ENCODE measurements at regions not wholly inside any gene's neighbourhood (a gene's known extent, or its start where the extent isn't known, plus 50 kb on each side); places are given as distances from the start of the nearest gene placed in this dataset.

GRCh38 chr2:176388861-176389260 is 119.6 kb downstream of the MTX2 start:
- DNase-seq: no peak

- no peak for DNase-seq
Measured at GRCh38 chr2:176390276-176391147, 121.3 kb downstream of the MTX2 start.

- no peak for DNase-seq
Measured at GRCh38 chr2:176391148-176391419, 121.8 kb downstream of the MTX2 start.

- no peak for DNase-seq
Measured at GRCh38 chr2:176392249-176392648, 123.0 kb downstream of the MTX2 start.

GRCh38 chr2:176392744-176393414 is 123.6 kb downstream of the MTX2 start:
- no peak for DNase-seq

GRCh38 chr2:176395273-176395854 is 126.1 kb downstream of the MTX2 start:
- DNase-seq: no peak

GRCh38 chr2:176398243-176399073 is 129.2 kb downstream of the MTX2 start:
- no peak for DNase-seq

- DNase-seq: no peak
Measured at GRCh38 chr2:176399074-176399598, 129.9 kb downstream of the MTX2 start.

GRCh38 chr2:176405477-176405876 is 136.2 kb downstream of the MTX2 start:
- no peak for DNase-seq

GRCh38 chr2:176407706-176408105 is 138.5 kb downstream of the MTX2 start:
- no peak for DNase-seq

GRCh38 chr2:176409671-176410070 is 140.4 kb downstream of the MTX2 start:
- no peak for DNase-seq

- no peak for DNase-seq
Measured at GRCh38 chr2:176412136-176412535, 142.9 kb downstream of the MTX2 start.

GRCh38 chr2:176413786-176414185 is 144.5 kb downstream of the MTX2 start:
- DNase-seq: no peak

- DNase-seq: no peak
Measured at GRCh38 chr2:176414641-176415040, 145.4 kb downstream of the MTX2 start.

- no peak for DNase-seq
Measured at GRCh38 chr2:176415174-176415895, 146.1 kb downstream of the MTX2 start.

- DNase-seq: no peak
Measured at GRCh38 chr2:176415937-176416499, 146.8 kb downstream of the MTX2 start.

GRCh38 chr2:176418768-176419167 is 149.5 kb downstream of the MTX2 start:
- DNase-seq: no peak

GRCh38 chr2:176419591-176420071 is 150.4 kb downstream of the MTX2 start:
- DNase-seq: no peak

GRCh38 chr2:176421297-176422050 is 152.2 kb downstream of the MTX2 start:
- DNase-seq: no peak

- no peak for DNase-seq
Measured at GRCh38 chr2:176423819-176424218, 154.6 kb downstream of the MTX2 start.

- no peak for DNase-seq
Measured at GRCh38 chr2:176424746-176425145, 155.5 kb downstream of the MTX2 start.

Measured in CD4-positive, alpha-beta T cell treated with Interleukin-12 subunit alpha and Interleukin-12 subunit beta, for 1 hour (primary cell).